HT1080 (cell line): ENCODE measurements at regions not wholly inside any gene's neighbourhood (a gene's known extent, or its start where the extent isn't known, plus 50 kb on each side); places are given as distances from the start of the nearest gene placed in this dataset. TPM values are rescaled to one million over a fixed set of nuclear protein-coding genes. Genes with fewer than 3 reads are reported as not detected.

Experiments
- DNase-seq: peaks from one replicate; pipeline ENCODE4 v3.0.0-alpha.2; 2015; ENCODE audit warnings: low read depth
- small RNA-seq: library from RNA; depleted of rRNA; stranded (forward); fragments of <200 nt; gene quantifications from one replicate; pipeline ENCODE3, GENCODE V24; 2014

- no peak for DNase-seq
Observed at GRCh38 chr3:11917051-11917450, 70.4 kb upstream of the TAMM41 start.

DNA sequence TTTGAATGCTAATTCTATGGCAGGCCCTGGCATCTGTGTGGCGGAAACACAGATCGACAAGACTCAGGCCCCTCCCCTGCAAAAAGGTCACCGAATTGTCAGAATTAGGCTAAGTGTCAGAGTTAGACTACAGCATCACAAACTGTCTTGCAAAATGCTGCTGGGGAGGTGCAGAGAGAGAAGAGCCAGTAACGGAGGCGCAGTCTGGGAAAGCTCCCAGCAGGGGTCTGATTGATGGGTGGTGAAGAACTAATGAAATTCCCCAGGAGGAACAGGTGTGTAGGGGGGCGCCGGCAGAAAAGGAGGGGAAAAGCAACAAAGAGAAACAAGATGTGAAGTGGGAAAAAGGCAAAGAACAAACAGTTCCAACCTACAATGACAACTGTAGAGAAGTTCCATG, 72.7 kb upstream of the TAMM41 start:
- no peak for DNase-seq

- no peak for DNase-seq
Observed at GRCh38 chr3:11924518-11924917, 77.8 kb upstream of the TAMM41 start.

DNA sequence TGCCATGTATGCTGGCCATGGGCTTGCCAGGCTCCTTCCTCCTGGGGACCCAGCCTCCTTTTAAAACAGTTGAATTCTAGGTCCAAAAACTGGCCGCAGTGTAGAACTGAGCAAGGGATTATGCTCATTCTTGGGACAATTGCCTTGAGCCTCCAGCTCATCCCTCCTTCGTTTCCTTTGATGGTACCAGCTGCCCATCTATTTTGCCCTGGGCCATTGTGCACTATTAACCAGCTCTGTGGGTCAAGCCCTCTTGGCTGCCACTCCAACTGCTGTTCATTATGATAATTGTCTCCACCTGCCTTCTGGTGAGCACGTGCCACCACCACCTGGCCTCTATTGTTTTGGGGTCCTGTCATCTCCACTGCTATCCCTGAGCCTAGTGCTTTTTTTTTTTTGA, 75.8 kb upstream of the SYN2 start:
- no peak for DNase-seq

GRCh38 chr3:11929531-11929930, 74.7 kb upstream of the SYN2 start:
- DNase-seq, result no peak

DNA sequence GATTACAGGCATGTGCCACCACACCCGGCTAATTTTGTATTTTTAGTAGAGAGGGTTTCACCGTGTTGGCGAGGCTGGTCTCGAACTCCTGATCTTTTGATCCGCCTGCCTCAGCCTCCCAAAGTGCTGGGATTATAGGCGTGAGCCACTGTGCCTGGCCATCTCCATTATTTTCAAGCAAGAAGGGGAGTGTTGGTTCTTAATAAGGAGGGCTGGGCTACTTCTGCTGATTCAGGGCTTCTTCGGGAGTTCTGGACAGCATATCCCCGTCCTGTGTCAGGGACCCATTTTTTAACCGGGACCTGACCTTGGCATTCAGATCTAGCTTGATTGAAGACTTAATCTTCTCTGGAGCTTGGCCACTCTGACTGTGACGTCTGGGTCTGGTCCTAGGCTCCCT, 74.1 kb upstream of the SYN2 start:
- no peak for DNase-seq

GRCh38 chr3:11932636-11933035, 71.6 kb upstream of the SYN2 start:
- DNase-seq, result no peak

DNA sequence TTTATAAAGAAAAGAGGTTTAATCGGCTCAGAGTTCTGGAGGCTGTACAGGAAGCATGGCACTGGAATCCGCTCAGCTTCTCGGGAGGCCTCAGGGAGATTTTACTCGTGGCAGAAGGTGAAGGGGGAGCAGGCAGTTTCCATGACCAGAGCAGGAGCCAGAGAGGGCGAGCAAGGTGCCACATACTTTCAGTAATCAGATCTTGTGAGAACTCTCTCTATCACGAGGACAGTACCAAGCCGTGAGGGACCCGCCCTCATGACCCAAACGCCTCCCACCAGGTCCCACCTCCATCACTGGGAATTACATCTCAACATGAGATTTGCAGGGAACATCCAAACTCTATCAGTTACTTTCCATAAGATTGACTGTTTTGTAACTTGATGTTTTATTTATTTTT, 70.7 kb upstream of the SYN2 start:
- no peak for DNase-seq

DNA sequence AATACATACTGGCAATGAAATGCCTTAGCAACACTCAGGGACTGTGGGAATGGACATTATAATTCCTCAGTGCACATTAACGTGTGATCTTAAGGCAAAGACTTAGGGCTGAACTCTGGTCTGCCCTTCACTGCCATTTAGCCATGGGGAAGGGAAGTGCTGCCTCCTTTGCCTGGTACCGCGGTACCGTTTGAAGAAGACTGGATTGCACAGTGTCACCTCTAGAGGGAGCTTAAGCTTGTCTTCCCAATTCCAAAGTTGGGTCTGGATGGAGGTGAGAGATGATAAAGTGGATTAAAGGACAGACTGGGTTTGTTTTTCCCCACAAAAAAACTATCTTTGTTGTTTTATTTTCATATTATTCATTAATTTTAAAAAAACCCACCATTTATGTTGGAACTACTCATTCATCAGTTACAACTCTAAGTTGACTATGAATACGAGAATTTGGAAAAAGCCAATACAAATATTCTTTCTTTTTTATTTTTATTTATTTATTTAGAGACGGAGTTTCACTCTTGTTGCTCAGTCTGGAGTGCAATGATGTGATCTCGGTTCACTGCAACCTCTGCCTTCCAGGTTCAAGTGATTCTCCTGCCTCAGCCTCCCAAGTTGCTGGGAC, 60.0 kb upstream of the SYN2 start:
- DNase-seq, result peak; percentile 42

GRCh38 chr3:11948331-11948730, 55.9 kb upstream of the SYN2 start:
- no peak for DNase-seq

DNA sequence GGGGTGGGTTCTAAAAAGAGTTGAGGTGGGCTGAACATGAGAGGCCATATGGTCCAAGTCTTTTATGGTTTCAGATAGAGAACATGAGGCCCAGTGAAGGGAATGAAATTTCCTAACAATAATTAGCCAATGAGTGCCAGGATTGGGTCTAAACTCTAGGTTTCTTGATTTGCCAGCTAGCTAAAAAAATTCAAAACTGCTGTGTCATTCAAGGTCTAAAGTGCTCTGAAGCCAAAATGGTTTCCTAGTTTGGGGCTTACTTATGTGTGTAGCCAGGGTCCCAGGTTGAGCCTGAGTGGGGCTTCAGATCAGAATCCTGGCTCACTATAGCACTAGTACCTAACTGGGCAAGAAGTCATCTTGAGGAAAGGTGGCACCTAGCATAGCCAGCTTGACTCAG, 55.3 kb upstream of the SYN2 start:
- no peak for DNase-seq

- DNase-seq, result no peak
Observed at GRCh38 chr3:11949351-11949750, 54.8 kb upstream of the SYN2 start.

DNA sequence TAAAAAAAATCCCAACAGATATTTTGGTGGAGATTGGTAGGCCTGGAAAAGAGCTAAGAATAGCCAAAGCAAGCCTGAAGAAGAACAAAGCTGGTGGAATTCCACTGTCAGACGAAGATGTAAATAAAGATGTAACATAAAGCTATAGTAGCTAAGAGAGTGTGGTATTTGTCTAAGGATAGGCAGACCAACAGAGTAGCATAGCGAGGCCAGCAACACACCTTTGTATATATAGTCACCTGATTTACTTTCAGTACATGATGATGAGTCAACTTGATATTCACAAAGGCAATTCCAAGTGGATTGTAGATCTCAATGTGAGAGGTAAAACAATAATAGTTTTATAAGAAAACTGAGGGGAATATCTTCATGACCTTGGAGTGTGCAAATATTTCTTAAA, 53.6 kb upstream of the SYN2 start:
- no peak for DNase-seq

DNA sequence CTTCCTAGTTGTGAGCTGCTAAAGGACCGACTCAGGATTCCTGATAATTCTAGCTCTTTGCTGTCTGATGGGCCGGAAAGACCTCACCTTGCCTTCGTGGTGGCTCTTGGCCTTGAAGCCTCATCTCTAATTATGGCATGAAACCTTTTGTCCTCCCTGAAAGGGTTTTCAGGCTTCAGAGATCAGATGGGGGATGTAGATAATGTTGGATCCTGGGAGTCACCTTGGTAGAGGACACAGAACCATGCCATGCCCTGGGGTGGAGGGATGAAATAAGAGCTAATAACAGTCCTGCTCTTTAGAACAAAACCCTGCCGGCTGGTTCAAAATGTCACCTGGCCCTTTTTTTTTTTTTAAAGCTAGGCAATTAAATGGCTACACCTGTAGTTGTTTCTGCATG, 50.8 kb upstream of the SYN2 start:
- no peak for DNase-seq

GRCh38 chr3:11953778-11954177, 50.4 kb upstream of the SYN2 start:
- DNase-seq, result no peak

DNA sequence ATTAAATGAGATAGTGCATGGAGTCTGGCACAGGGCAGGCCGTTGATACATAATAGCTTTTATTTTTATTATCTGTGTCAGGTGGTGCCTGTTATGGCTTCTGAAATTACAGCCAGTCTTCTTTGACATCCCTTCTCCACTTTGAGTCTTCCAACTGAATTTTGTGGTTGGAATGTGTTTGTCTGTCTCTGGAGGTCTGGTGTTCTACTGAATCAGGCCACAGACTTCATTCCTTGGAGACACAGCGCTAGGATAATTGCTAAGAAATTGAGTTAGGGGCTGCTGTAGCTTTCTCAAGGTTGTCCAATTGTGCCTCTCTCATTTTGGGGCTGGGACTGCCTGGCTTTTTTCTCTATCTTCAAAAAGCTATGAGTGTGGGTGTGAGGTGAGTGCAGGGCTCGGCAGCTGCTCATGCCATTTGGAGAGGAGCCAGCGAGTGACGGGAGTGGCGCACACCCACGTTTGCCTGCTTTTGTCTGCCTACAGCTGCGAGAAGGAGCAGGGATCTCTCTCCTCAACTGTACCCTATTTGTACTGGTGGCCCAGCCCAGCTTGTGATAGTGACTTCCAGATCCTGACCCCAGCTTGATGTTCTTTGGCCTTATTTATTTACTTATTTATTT, 49.8 kb upstream of the SYN2 start:
- no peak for DNase-seq

Small RNA genes lying in the stretch of these regions (small RNA-seq; reads per million reads assigned to genes)
- gene RN7SL147P, result not detected
